ENCODE measurements at regions not wholly inside any gene's neighbourhood (a gene's known extent, or its start where the extent isn't known, plus 50 kb on each side); places are given as distances from the start of the nearest gene placed in this dataset.

DNA sequence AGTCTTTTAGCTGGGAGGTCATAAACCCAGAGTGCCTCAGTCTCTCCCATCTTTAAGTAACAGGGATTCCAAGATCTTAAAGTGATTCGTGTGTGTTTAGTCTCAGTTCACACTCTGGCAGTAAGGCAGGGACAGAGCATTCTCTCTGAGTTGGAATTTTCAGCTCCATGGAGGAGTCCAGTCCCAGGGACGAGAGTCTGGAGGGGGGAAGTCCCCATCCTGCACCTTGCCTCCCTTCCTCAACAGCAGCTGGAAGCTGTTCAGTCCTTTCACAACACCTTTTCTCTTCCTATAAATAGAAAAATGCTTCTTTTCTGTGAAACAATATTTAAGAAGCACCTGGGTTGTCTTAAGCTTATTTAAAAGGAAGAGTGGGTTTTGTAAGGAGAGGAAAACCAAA lies 82.0 kb downstream of the KLF5 start:
- no peak overlapping the region for H3K9ac ChIP-seq
- H3K4me3 ChIP-seq (ENCODE audit: low read depth, low read length), result no peak overlapping the region
- H3K27me3 ChIP-seq (ENCODE audit: control insufficient read depth, insufficient read depth, low read length), result no peaks in the 10 kb centered on the region
- H3K79me2 ChIP-seq, result no peaks in the 10 kb centered on the region
- TF ChIP-seq, protein P1, sequence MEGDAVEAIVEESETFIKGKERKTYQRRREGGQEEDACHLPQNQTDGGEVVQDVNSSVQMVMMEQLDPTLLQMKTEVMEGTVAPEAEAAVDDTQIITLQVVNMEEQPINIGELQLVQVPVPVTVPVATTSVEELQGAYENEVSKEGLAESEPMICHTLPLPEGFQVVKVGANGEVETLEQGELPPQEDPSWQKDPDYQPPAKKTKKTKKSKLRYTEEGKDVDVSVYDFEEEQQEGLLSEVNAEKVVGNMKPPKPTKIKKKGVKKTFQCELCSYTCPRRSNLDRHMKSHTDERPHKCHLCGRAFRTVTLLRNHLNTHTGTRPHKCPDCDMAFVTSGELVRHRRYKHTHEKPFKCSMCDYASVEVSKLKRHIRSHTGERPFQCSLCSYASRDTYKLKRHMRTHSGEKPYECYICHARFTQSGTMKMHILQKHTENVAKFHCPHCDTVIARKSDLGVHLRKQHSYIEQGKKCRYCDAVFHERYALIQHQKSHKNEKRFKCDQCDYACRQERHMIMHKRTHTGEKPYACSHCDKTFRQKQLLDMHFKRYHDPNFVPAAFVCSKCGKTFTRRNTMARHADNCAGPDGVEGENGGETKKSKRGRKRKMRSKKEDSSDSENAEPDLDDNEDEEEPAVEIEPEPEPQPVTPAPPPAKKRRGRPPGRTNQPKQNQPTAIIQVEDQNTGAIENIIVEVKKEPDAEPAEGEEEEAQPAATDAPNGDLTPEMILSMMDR (IDR thresholded peaks at IDR 0.05), result no peak
- no peaks in the 10 kb centered on the region for H3K4me1 ChIP-seq
- H3K27ac ChIP-seq, result no peak overlapping the region
- H2AFZ ChIP-seq, result no peak overlapping the region
- H3K36me3 ChIP-seq (ENCODE audit: control insufficient read depth, insufficient read depth, low read length), result no peaks in the 10 kb centered on the region
- no peak overlapping the region for H3K4me2 ChIP-seq (ENCODE audit: low read length)
- H3K9me3 ChIP-seq (ENCODE audit: control insufficient read depth, low read length), result no peaks in the 10 kb centered on the region

DNA sequence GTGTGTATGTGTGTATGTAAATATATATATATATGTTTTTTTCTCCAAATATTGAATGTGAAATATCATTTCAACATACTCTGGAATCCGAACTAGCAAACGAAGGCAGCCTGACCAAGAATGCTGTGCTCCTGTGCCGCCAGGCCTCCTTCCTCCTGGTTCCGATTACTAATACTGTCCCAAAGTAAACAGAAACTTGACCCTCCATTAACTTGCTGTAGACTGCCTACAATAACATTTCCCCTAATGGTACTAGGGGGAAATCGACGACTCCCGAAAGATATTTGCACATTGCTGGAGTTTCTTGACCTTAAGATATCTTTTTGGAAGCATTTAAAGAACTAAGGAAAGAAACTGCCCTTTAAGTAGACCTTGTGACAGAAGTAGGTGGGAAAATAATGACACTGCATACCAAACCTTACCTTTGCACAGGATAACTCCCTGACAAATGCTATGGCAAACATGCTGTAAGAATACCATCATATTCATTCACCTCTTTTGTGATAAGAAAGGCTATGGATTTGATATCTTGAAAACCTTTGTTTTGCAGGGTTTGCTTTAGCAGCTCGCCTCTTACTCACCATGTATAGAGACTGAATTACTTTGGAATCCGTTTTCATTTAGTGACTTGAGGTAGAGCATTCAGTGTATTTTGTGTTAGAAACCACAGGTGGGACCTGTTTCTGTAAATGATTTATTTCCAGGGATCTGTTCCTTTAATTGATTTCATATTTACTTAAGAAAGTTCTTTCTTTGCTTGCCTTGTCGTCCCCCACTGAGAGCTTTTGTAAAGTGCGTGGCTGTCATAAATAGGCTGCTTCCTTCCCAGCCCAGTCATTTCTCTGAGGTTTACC lies 80.1 kb downstream of the KLF5 start:
- Histone ChIP-seq H3K9me3 (ENCODE audit: control insufficient read depth, low read length) (no peaks in the 10 kb centered on the region), H2AFZ (no peak overlapping the region), H3K27me3 (ENCODE audit: control insufficient read depth, insufficient read depth, low read length) (no peaks in the 10 kb centered on the region), H3K4me2 (ENCODE audit: low read length) (no peak overlapping the region), H3K4me1 (no peaks in the 10 kb centered on the region), H3K36me3 (ENCODE audit: control insufficient read depth, insufficient read depth, low read length) (no peaks in the 10 kb centered on the region), H3K79me2 (no peaks in the 10 kb centered on the region), H3K27ac (no peak overlapping the region), H3K4me3 (ENCODE audit: low read depth, low read length) (no peak overlapping the region), H3K9ac (no peak overlapping the region)
- TF ChIP-seq, protein P1 (IDR thresholded peaks at IDR 0.05), result no peak

DNA sequence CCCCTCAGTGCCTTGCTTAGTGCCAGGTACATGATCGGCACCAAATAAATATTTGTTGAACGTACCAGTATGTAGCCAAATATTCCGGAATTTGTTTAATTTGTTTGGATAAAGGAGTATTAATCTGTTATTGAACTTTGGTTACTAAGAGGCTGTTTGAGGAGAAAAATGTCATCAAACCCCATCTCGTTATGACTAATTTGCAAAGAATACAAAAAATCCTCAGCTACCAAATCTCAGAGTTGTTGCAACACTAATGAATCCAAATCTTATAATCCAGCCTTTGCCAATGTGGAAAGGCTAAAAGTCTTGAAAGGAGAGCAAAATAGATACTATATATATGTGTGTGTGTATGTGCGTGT lies 79.5 kb downstream of the KLF5 start:
- no peak overlapping the region for H3K27ac ChIP-seq
- H3K4me3 ChIP-seq (ENCODE audit: low read depth, low read length), result no peak overlapping the region
- no peak overlapping the region for H2AFZ ChIP-seq
- H3K9me3 ChIP-seq (ENCODE audit: control insufficient read depth, low read length), result no peaks in the 10 kb centered on the region
- H3K27me3 ChIP-seq (ENCODE audit: control insufficient read depth, insufficient read depth, low read length), result no peaks in the 10 kb centered on the region
- H3K79me2 ChIP-seq, result no peaks in the 10 kb centered on the region
- no peaks in the 10 kb centered on the region for H3K36me3 ChIP-seq (ENCODE audit: control insufficient read depth, insufficient read depth, low read length)
- H3K4me1 ChIP-seq, result no peaks in the 10 kb centered on the region
- no peak overlapping the region for H3K4me2 ChIP-seq (ENCODE audit: low read length)
- TF ChIP-seq, protein P1 (IDR thresholded peaks at IDR 0.05), result no peak
- H3K9ac ChIP-seq, result no peak overlapping the region

DNA sequence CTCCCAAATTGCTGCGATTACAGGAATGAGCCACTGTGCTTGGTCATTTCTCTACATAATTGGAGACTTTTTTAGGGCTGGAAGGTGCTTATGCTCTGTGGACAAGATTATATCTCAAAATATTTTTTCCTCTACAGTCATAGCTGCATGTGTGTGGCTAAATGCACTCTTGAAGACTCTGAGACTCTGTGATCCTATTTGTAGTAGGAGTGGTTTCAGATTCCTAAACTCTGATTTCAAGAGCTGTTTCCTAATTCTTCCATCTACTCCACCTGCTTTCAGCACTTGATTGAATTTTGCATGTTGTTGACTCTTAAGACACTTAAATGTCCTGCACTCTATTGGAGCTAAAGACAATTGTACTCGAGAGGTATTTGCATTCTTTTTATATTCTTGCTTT lies 78.0 kb downstream of the KLF5 start:
- Histone ChIP-seq H3K36me3 (ENCODE audit: control insufficient read depth, insufficient read depth, low read length) (no peaks in the 10 kb centered on the region), H3K79me2 (no peaks in the 10 kb centered on the region), H3K9ac (no peak overlapping the region), H2AFZ (no peak overlapping the region), H3K9me3 (ENCODE audit: control insufficient read depth, low read length) (no peaks in the 10 kb centered on the region), H3K4me3 (ENCODE audit: low read depth, low read length) (no peak overlapping the region), H3K27ac (no peak overlapping the region), H3K27me3 (ENCODE audit: control insufficient read depth, insufficient read depth, low read length) (no peaks in the 10 kb centered on the region), H3K4me1 (no peaks in the 10 kb centered on the region), H3K4me2 (ENCODE audit: low read length) (no peak overlapping the region)
- TF ChIP-seq, protein P1 (IDR thresholded peaks at IDR 0.05), result no peak

DNA sequence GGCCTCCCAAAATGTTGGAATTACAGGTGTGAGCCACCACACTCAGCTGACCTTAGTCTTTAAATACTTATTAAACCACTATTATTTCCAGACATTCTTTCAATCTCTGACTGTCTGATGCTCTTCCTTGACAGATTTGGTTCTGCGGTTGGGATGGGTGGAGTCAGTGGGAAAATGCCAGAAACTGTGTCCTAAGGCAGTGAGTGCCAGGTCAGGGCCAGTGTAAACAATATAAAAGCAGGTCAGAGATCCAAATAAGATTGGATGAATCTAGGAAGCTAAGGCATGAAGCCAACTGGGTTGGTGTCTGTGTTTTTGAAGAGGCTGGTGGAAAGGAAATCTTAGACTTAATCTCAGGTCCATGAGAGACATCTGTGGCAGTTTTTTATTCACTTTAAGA lies 74.7 kb downstream of the KLF5 start:
- Histone ChIP-seq H3K36me3 (ENCODE audit: control insufficient read depth, insufficient read depth, low read length) (no peaks in the 10 kb centered on the region), H3K4me3 (ENCODE audit: low read depth, low read length) (no peak overlapping the region), H2AFZ (no peak overlapping the region), H3K27me3 (ENCODE audit: control insufficient read depth, insufficient read depth, low read length) (no peaks in the 10 kb centered on the region), H3K27ac (no peak overlapping the region), H3K9me3 (ENCODE audit: control insufficient read depth, low read length) (no peaks in the 10 kb centered on the region), H3K4me2 (ENCODE audit: low read length) (no peak overlapping the region), H3K9ac (no peak overlapping the region), H3K79me2 (no peaks in the 10 kb centered on the region), H3K4me1 (no peaks in the 10 kb centered on the region)
- TF ChIP-seq, protein P1 (IDR thresholded peaks at IDR 0.05), result no peak
